GM12878 (cell line): ENCODE measurements at regions not wholly inside any gene's neighbourhood (a gene's known extent, or its start where the extent isn't known, plus 50 kb on each side); places are given as distances from the start of the nearest gene placed in this dataset.

Experiments
- ATAC-seq: fragments of 200-7000 bp; cut with Tn5 transposase; 3 replicates; pipeline ENCODE4 v1.9.1; 2020; ENCODE audit warnings: mild to moderate bottlenecking, moderate library complexity
- BruUV-seq: library from RNA; stranded (reverse); fragments of 400-500 nt; replicated peaks from 2 replicates; lab custom pipeline; 2021; lab: Mats Ljungman, UMichigan
- CTCF ChIA-PET: fragments of 300-600 bp; sonication (Branson Sonifier 250); formaldehyde crosslinking; extraction: SDS; loops from one replicate; lab custom pipeline; 2021; ENCODE audit warnings: inconsistent platforms; lab: Yijun Ruan, JAX
- POLR2A ChIA-PET: fragments of 350-600 bp; formaldehyde crosslinking; extraction: SDS; loops from one replicate; lab custom pipeline; 2021; ENCODE audit warnings: inconsistent platforms; lab: Charles Lee
- RAD21 ChIA-PET: fragments of 300-600 bp; sonication (Branson Sonifier 250); formaldehyde crosslinking; loops from one replicate; lab custom pipeline; 2023; ENCODE audit warnings: antibody characterized with exemption; ENCODE audit not compliant: unreplicated experiment; lab: Charles Lee
- SMC1A ChIA-PET: fragments of 300-600 bp; sonication (Branson Sonifier 250); formaldehyde crosslinking; loops from one replicate; lab custom pipeline; 2023; ENCODE audit not compliant: unreplicated experiment, uncharacterized antibody; lab: Charles Lee
- DNase-seq: peaks from one replicate; pipeline ENCODE4 v3.0.0-alpha.2; 2011; ENCODE audit warnings: low read depth, low spot score
- FAIRE-seq: peaks from 3 replicates; lab custom pipeline; 2011; peaks lifted over from hg19 to GRCh38; lab: Jason Lieb, UNC
- H2AFZ ChIP-seq: 2 replicates; pipeline ENCODE4 v1.6.0; 2011; ENCODE audit warnings: low read depth, low read length, control low read depth; ENCODE audit not compliant: control insufficient read depth
- H3K27ac ChIP-seq: 2 replicates; pipeline ENCODE4 v1.5.1; 2011; ENCODE audit warnings: control low read depth; ENCODE audit not compliant: control insufficient read depth, insufficient read depth
- H3K27me3 ChIP-seq, 2 experiments: replicated peaks in 1 of 2; 2 replicates each; pipeline versions ENCODE4 v1.6.0 to v1.6.1; 2011; ENCODE audit warnings: low read length in 1 of 2; ENCODE audit not compliant: control insufficient read depth in 2 of 2, insufficient read depth in 2 of 2
- H3K36me3 ChIP-seq, 2 experiments: 2 replicates each; pipeline ENCODE4 v1.5.1; 2011; ENCODE audit warnings: low read length in 1 of 2; ENCODE audit not compliant: control insufficient read depth in 2 of 2, insufficient read depth in 2 of 2
- H3K4me1 ChIP-seq: 2 replicates; pipeline ENCODE4 v1.6.1; 2011; ENCODE audit warnings: mild to moderate bottlenecking, low read length, moderate library complexity, mixed read lengths; ENCODE audit not compliant: control insufficient read depth, insufficient read depth
- H3K4me2 ChIP-seq: 2 replicates; pipeline ENCODE4 v1.6.0; 2011; ENCODE audit warnings: control low read depth; ENCODE audit not compliant: control insufficient read depth, insufficient read depth
- H3K4me3 ChIP-seq: fragments of 200-600 bp; sonication (generic); 2 replicates; pipeline ENCODE4 v1.5.1; 2016
- H3K79me2 ChIP-seq: 2 replicates; pipeline ENCODE4 v1.6.0; 2011; ENCODE audit warnings: low read length; ENCODE audit not compliant: control insufficient read depth, insufficient read depth
- H3K9ac ChIP-seq: 2 replicates; pipeline ENCODE4 v1.8.0; 2011; ENCODE audit warnings: low read length, control low read depth, mixed read lengths; ENCODE audit not compliant: control insufficient read depth, insufficient read depth
- H3K9me3 ChIP-seq: replicated peaks from 3 replicates; pipeline ENCODE4 v1.5.1; 2011; ENCODE audit warnings: mild to moderate bottlenecking, low read length; ENCODE audit not compliant: control insufficient read depth, insufficient read depth
- H4K20me1 ChIP-seq: 2 replicates; pipeline ENCODE4 v1.6.0; 2011; ENCODE audit not compliant: control insufficient read depth, insufficient read depth
- ASH2L ChIP-seq: fragments of 300-600, 200-600 bp; sonication (generic); IDR thresholded peaks from 2 replicates; pipeline ENCODE4 v1.6.1; 2017; ENCODE audit warnings: low read depth, mild to moderate bottlenecking, borderline replicate concordance
- DPF2 ChIP-seq: fragments of 450-650 bp; IDR thresholded peaks from 2 replicates; pipeline ENCODE4 v1.6.1; 2017; ENCODE audit warnings: mild to moderate bottlenecking
- EED ChIP-seq: sonication (generic); IDR thresholded peaks from 2 replicates; pipeline ENCODE4 v1.6.1; 2016; ENCODE audit warnings: antibody characterized with exemption, low read depth
- HSF1 ChIP-seq: fragments of 150-350 bp; IDR thresholded peaks from 2 replicates; pipeline ENCODE4 v1.6.1; 2014; ENCODE audit warnings: mild to moderate bottlenecking, low read depth, low read length
- IKZF1 ChIP-seq: fragments of 450-650 bp; conservative IDR thresholded peaks from 2 replicates; pipeline ENCODE4 v1.6.1; 2017; ENCODE audit warnings: antibody characterized with exemption, mild to moderate bottlenecking
- MLLT1 ChIP-seq: fragments of 450-650 bp; IDR thresholded peaks from 2 replicates; pipeline ENCODE4 v1.6.1; 2016; ENCODE audit warnings: mild to moderate bottlenecking
- MYC ChIP-seq: IDR thresholded peaks from 2 replicates; pipeline ENCODE4 v1.6.1; 2011; ENCODE audit warnings: mild to moderate bottlenecking, low read length, moderate library complexity, inconsistent platforms; ENCODE audit not compliant: insufficient read depth, insufficient replicate concordance, insufficient read length, severe bottlenecking
- NFYB ChIP-seq: IDR thresholded peaks from 2 replicates; pipeline ENCODE4 v1.6.1; 2011; ENCODE audit warnings: low read depth, mild to moderate bottlenecking, low read length, improper control_type of control experiment, moderate library complexity; ENCODE audit not compliant: insufficient read depth
- POLR2AphosphoS2 ChIP-seq: IDR thresholded peaks from 2 replicates; pipeline ENCODE4 v1.6.1; 2011; ENCODE audit warnings: low read depth, mild to moderate bottlenecking, low read length, improper control_type of control experiment, moderate library complexity
- POU2F2 ChIP-seq: IDR thresholded peaks from 3 replicates; pipeline ENCODE4 v1.6.1; 2011; ENCODE audit warnings: low read depth, mild to moderate bottlenecking, low read length, borderline replicate concordance
- RFX5 ChIP-seq: IDR thresholded peaks from 2 replicates; pipeline ENCODE4 v1.6.1; 2011; ENCODE audit warnings: low read depth, low read length, improper control_type of control experiment
- SKIL ChIP-seq: fragments of 450-650 bp; IDR thresholded peaks from 2 replicates; pipeline ENCODE4 v1.6.1; 2017; ENCODE audit warnings: mild to moderate bottlenecking, low read depth, inconsistent platforms; ENCODE audit not compliant: poor library complexity, severe bottlenecking
- SMARCA5 ChIP-seq: fragments of 450-650 bp; IDR thresholded peaks from 2 replicates; pipeline ENCODE4 v1.6.1; 2017; ENCODE audit warnings: mild to moderate bottlenecking
- STAT3 ChIP-seq: IDR thresholded peaks from 2 replicates; pipeline ENCODE4 v1.6.1; 2011; ENCODE audit warnings: low read depth, low read length, improper control_type of control experiment
- YY1 ChIP-seq: IDR thresholded peaks from 2 replicates; pipeline ENCODE4 v1.6.1; 2011; ENCODE audit warnings: low read depth, mild to moderate bottlenecking, low read length
- ZNF592 ChIP-seq: fragments of 450-650 bp; IDR thresholded peaks from 2 replicates; pipeline ENCODE4 v1.6.1; 2017; ENCODE audit warnings: mild to moderate bottlenecking, moderate library complexity
- whole genome bisulfite sequencing: methylation state at CpG from one replicate; pipeline ENCODE4 v1.1.6; 2016; ENCODE audit warnings: low lambda C conversion rate; ENCODE audit not compliant: insufficient replicate concordance, insufficient coverage; ENCODE audit errors: missing lambda C conversion rate; 5-methylcytosine and 5-hydroxymethylcytosine counted together
- in situ Hi-C: fragments of 300-500 bp; cut with MboI; formaldehyde crosslinking; loops from 9 replicates; pipeline ENCODE4 v1.14.3; 2018; ENCODE audit warnings: mixed read lengths
- intact Hi-C: fragments of 100-400 bp; cut with micrococcal nuclease; formaldehyde crosslinking; loops from one replicate; pipeline ENCODE4 v1.14.2; 2022; ENCODE audit not compliant: unreplicated experiment

- ATAC-seq = no peak
- Histone ChIP-seq H3K27ac (no peak overlapping the region), H3K36me3 (no peaks in the 10 kb centered on the region), H3K79me2 (no peaks in the 10 kb centered on the region), H4K20me1 (no peaks in the 10 kb centered on the region), H2AFZ (no peak overlapping the region), H3K9ac (no peak overlapping the region), H3K9me3 (no peaks in the 10 kb centered on the region), H3K4me3 (no peak overlapping the region), H3K27me3 (no peaks in the 10 kb centered on the region), H3K4me2 (no peak overlapping the region), H3K4me1 (no peaks in the 10 kb centered on the region)
- CTCF ChIA-PET = interaction anchor here (0.7 to 1.6 kb wide), 5 partner anchors 16 to 161 kb away, joined by 3 to 5 read pairs (median 4); no protein-coding TSS in a partner anchor
- WGBS = 2% methylated on average over 2 of the region's 2 CpGs
- no peak for DNase-seq
- RAD21 ChIA-PET = interaction anchor here (1.0 to 1.1 kb wide), 2 partner anchors 14 to 16 kb away, joined by 3 read pairs; no protein-coding TSS in a partner anchor
- intact Hi-C loops (no loop called here), in situ Hi-C loops (no loop called here)
- no TSS peak for BruUV-seq
- peak; percentile 76 for FAIRE-seq
- SMC1A ChIA-PET = interaction anchor here (0.8 to 2.5 kb wide), 10 partner anchors 8 to 473 kb away, joined by 3 to 8 read pairs (median 4); no protein-coding TSS in a partner anchor
- POLR2A ChIA-PET = interaction anchor here (0.6 kb wide), 1 partner anchor 19 kb away, joined by 3 read pairs; no protein-coding TSS in a partner anchor
- TF ChIP-seq ASH2L (no peak), DPF2 (no peak), IKZF1 (no peak), EED (no peak), NFYB (no peak), STAT3 (no peak), SMARCA5 (no peak), POLR2AphosphoS2 (no peak), HSF1 (no peak), RFX5 (no peak), SKIL (no peak), YY1 (no peak), MLLT1 (no peak), POU2F2 (no peak), ZNF592 (no peak), MYC (no peak)
Observed at GRCh38 chr6:113779656-113780055, 77.5 kb upstream of the MARCKS start.
